ENCODE measurements at regions not wholly inside any gene's neighbourhood (a gene's known extent, or its start where the extent isn't known, plus 50 kb on each side); places are given as distances from the start of the nearest gene placed in this dataset.

DNA sequence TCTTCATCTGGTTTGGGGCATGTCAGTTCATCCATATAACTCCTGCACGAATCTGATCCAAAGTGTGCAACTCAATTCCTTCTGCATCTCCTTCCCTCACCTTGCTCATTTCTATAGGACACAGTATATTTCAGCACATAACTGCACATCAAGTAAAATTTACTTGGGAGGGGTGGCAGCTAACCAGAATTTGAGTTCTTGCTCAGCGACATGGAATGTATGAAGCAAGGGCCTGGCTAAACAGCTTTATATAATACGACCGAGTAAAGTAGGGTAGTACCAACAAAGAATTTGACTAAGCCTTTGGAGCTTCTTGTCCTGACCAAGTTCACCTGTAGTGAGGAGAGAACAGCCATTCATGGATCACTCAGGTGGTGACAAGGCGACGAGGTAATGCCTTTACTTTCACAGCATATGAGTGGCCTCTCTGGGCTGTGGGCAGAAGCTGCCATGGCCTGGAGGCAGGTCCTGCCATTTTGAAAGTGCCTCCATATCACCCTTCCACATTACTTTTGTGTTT is 570.2 kb upstream of the TNP1 start:
- H3K4me3 Mint-ChIP-seq: no peak overlapping the region
- DNase-seq: no peak
- no peaks in the 10 kb centered on the region for H3K27me3 Mint-ChIP-seq
- H3K9me3 Mint-ChIP-seq: peaks cover 3% of the 10 kb centered on the region
- ChIA-PET CTCF (no interaction called here), POLR2A (no interaction called here)
- H3K27ac Mint-ChIP-seq: no peak overlapping the region
- H3K36me3 Mint-ChIP-seq (ENCODE audit: low read depth): no peaks in the 10 kb centered on the region
- H3K4me1 Mint-ChIP-seq: no peaks in the 10 kb centered on the region

DNA sequence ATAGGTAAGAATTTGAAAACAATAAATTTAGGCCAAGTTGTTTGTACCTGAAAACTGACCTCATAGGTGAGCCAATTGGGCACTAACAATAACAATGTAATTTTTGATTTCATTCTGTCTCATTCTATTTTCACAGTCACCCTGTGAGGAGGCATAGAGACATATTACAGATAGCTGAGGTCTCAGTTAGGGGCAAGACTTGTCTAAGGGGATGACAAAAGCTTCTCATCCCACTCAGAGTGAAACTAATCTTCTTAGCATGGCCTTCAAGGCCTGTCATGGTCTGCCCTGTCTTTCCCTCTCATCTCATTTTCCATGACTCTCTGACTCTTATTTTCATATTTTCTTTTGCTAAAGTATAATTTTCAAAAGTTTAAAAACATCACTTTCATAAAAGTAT is 562.0 kb upstream of the TNP1 start:
- CTCF ChIA-PET: no interaction called here
- Mint-ChIP-seq H3K27ac (no peak overlapping the region), H3K4me3 (no peak overlapping the region), H3K9me3 (no peaks in the 10 kb centered on the region), H3K36me3 (ENCODE audit: low read depth) (no peaks in the 10 kb centered on the region), H3K27me3 (no peaks in the 10 kb centered on the region), H3K4me1 (no peaks in the 10 kb centered on the region)
- POLR2A ChIA-PET: no interaction called here
- no peak for DNase-seq

DNA sequence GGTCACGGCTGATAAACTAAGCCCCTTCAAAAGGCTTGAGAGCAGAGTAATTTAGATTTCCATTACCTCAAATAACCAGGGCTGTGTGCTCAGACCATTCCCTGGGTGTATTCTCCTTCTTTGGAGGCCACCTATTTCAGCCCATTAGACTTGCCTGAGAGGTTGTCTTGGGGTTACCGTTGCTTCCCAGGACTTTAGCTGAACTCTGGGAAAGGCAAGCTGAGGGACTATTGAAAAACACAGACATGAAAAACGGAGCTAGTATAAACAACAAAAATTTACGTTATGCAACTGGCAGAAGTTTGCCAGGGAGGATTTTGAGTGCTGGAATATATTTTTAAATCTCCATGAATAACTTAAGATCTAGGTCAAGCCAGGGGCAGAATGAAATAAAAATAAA is 561.0 kb upstream of the TNP1 start:
- no peaks in the 10 kb centered on the region for H3K36me3 Mint-ChIP-seq (ENCODE audit: low read depth)
- H3K27me3 Mint-ChIP-seq: no peaks in the 10 kb centered on the region
- H3K4me3 Mint-ChIP-seq: no peak overlapping the region
- no peak overlapping the region for H3K27ac Mint-ChIP-seq
- DNase-seq: no peak
- no peaks in the 10 kb centered on the region for H3K9me3 Mint-ChIP-seq
- CTCF ChIA-PET: no interaction called here
- no peaks in the 10 kb centered on the region for H3K4me1 Mint-ChIP-seq
- POLR2A ChIA-PET: no interaction called here

DNA sequence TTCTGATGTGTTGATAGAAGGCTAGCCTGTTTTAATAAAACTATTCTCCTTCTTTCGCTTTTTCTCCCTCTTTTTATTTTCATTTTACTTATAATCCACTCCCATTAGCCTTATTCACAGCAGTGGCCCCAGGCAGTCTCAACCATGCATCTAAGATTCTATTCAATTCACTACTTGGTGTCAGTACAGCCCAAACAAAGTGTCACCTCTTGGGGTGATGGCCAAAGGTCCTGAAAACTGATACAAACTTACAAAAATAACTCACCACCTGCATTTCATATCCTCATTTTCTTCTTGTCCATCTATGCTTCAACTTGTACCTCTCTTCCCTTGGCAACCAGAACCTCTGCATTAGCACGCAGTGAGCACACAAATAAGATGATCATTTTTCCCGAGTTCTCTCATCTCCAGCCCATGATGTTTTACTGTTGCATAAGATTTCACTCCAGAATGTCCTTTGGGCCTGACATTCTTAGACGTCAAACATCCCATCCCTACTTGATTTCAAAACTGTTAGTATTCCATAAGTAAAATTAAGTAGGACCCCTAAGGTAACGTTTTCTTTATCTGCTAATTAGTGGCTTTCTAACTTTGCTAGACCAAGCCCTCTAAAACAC is 559.3 kb upstream of the TNP1 start:
- no peak overlapping the region for H3K27ac Mint-ChIP-seq
- H3K27me3 Mint-ChIP-seq: no peaks in the 10 kb centered on the region
- no peaks in the 10 kb centered on the region for H3K4me1 Mint-ChIP-seq
- H3K9me3 Mint-ChIP-seq: no peaks in the 10 kb centered on the region
- no peak for DNase-seq
- ChIA-PET CTCF (interaction anchor here (1.1 kb wide), 1 partner anchor 54 kb away, joined by 3 read pairs; no protein-coding TSS in a partner anchor), POLR2A (no interaction called here)
- H3K36me3 Mint-ChIP-seq (ENCODE audit: low read depth): no peaks in the 10 kb centered on the region
- H3K4me3 Mint-ChIP-seq: no peak overlapping the region

DNA sequence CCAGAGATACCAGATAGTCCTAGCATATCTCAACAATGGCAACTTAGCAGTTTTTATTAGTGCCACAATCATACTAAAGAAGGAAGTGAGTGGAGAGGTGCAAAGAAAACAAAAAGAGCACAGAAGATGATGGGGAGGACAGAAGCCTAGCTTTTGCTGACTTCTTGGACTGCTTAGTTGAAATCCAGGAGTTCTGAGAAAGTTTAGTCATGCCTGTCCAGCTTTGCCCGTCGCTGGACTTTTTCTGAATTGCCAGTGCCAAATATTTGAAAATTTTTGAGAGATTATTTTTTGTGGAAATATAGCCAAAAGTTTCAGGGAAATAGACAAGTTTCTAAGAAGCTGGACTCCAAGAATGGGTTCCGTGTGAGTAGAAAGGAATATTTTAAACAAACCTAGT is 558.7 kb upstream of the TNP1 start:
- DNase-seq: no peak
- Mint-ChIP-seq H3K27ac (no peak overlapping the region), H3K9me3 (no peaks in the 10 kb centered on the region), H3K27me3 (no peaks in the 10 kb centered on the region), H3K4me1 (no peaks in the 10 kb centered on the region), H3K36me3 (ENCODE audit: low read depth) (no peaks in the 10 kb centered on the region), H3K4me3 (no peak overlapping the region)
- ChIA-PET CTCF (no interaction called here), POLR2A (no interaction called here)

DNA sequence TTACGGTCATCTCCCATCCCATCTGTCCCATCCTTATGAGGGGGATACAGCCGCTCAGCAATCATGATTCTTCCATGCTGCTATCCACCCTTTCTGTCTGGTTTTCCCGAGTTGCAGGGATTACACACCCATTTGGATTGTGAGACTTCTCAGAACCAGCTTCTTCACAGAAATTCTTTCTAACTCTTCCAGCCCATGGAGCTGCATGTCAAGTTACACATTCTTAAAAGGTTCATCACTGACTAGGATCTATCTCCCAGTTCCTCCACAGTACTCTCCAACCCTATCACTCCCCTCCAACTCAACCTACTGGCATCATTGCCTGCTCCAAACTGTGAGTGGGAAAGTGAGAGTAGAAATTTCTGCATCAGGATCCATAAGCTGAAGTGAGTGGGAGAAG is 558.2 kb upstream of the TNP1 start:
- ChIA-PET CTCF (no interaction called here), POLR2A (no interaction called here)
- Mint-ChIP-seq H3K4me1 (no peaks in the 10 kb centered on the region), H3K9me3 (no peaks in the 10 kb centered on the region), H3K27me3 (no peaks in the 10 kb centered on the region), H3K4me3 (no peak overlapping the region), H3K27ac (no peak overlapping the region), H3K36me3 (ENCODE audit: low read depth) (no peaks in the 10 kb centered on the region)
- DNase-seq: no peak

DNA sequence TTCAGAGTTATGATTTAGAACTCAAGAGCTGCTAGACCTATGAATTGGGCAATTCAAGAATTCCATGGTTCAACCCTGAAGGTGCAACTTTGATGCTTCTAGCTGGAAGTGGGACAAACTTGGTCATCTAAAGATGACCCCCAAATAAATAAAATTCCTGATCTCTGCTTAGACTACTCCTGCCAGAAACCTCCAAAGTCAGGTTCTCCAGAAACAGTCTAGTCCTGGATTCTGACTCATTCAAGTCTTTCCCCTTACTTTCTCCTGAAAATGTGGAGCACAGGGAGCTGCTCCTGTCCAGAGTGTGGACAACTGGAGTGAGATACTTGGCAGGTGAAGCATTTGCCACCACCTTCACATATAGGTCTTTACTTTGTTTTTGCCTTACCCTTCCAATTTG is 557.7 kb upstream of the TNP1 start:
- ChIA-PET POLR2A (no interaction called here), CTCF (interaction anchor here (0.6 kb wide), 1 partner anchor 233 kb away, joined by 3 read pairs; no protein-coding TSS in a partner anchor)
- Mint-ChIP-seq H3K36me3 (ENCODE audit: low read depth) (no peaks in the 10 kb centered on the region), H3K27me3 (no peaks in the 10 kb centered on the region), H3K27ac (no peak overlapping the region), H3K4me1 (no peaks in the 10 kb centered on the region), H3K4me3 (no peak overlapping the region), H3K9me3 (no peaks in the 10 kb centered on the region)
- no peak for DNase-seq

DNA sequence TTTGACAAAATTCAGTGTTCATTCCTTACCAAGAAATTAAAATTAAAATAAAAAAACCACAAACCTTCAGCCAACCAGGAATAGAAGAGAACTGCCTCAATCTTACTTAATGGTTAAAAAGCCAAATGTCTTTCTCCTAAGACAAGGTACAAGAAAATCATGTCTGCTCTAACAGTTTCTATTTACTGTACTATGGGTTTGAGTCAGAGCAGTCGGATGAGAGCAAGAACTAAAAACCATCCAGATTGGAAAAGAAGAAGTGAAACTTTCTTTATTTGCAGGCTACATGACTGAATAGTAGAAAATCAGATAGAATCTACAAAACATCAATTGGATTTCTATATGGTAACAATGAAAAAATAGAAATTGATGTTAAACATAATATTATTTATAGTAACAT is 555.5 kb upstream of the TNP1 start:
- Mint-ChIP-seq H3K9me3 (no peaks in the 10 kb centered on the region), H3K4me1 (no peaks in the 10 kb centered on the region), H3K27ac (no peak overlapping the region), H3K4me3 (no peak overlapping the region), H3K36me3 (ENCODE audit: low read depth) (no peaks in the 10 kb centered on the region), H3K27me3 (no peaks in the 10 kb centered on the region)
- CTCF ChIA-PET: no interaction called here
- no peak for DNase-seq
- POLR2A ChIA-PET: no interaction called here

DNA sequence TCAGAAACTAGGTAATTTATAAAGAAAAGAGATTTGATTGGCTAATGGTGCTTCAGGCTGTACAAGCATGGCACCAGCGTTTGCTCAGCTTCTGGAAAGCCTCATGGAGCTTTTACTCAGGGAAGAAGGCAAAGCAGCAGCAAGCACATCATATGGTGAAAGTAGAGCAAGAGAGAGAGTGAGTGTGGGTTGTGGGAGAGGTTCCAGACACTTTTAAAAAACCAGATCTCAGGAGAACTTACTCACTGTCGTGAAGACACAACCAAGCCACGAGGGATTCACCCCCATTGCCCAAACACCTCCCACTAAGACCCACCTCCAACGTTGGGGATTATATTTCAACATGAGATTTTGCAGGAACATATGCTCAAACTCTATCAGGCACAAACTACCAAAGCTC is 554.6 kb upstream of the TNP1 start:
- CTCF ChIA-PET: no interaction called here
- DNase-seq: no peak
- no peaks in the 10 kb centered on the region for H3K27me3 Mint-ChIP-seq
- no peak overlapping the region for H3K27ac Mint-ChIP-seq
- H3K36me3 Mint-ChIP-seq (ENCODE audit: low read depth): no peaks in the 10 kb centered on the region
- no peak overlapping the region for H3K4me3 Mint-ChIP-seq
- H3K4me1 Mint-ChIP-seq: no peaks in the 10 kb centered on the region
- H3K9me3 Mint-ChIP-seq: no peaks in the 10 kb centered on the region
- POLR2A ChIA-PET: no interaction called here

DNA sequence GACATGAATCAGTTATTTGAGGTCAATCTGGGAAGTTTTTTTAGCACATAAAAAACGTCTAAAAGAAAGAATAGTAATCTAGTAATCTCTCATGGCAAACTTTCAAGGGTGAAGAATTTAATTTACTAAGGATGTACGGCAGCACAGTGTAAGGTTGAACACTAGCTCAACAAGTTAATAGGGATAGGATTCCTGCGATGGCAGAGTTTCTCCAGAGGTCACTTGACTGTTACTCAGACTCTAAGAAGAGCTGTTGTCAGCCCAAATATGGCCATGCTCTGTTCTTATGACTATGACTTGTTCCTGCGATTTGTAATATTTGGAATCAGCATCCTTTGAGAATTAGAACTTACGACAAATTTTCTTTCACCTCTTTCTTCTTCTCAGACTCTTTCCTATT is 553.3 kb upstream of the TNP1 start:
- no peak overlapping the region for H3K27ac Mint-ChIP-seq
- H3K4me3 Mint-ChIP-seq: no peak overlapping the region
- H3K4me1 Mint-ChIP-seq: no peaks in the 10 kb centered on the region
- H3K9me3 Mint-ChIP-seq: no peaks in the 10 kb centered on the region
- ChIA-PET POLR2A (no interaction called here), CTCF (no interaction called here)
- no peak for DNase-seq
- no peaks in the 10 kb centered on the region for H3K27me3 Mint-ChIP-seq
- no peaks in the 10 kb centered on the region for H3K36me3 Mint-ChIP-seq (ENCODE audit: low read depth)

DNA sequence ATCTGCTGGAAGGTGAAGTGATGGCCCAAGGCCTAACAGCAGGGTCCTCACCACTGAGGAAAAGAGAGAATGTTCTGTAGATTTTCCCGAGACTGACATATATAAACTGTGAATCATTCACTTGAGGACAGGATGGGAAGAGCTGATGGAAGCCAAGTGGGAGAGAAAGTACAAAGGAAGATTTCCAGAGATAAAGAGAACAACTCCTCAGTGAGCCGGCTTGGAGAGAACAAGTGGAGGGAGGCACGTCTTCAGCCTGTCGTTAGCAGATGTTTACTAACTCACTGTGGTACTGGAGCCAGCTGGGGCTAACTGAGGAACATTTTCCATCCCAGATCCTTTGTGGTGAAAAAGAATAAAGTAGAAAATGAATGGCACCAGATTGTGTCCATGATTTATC is 552.9 kb upstream of the TNP1 start:
- ChIA-PET CTCF (no interaction called here), POLR2A (no interaction called here)
- H3K4me3 Mint-ChIP-seq: no peak overlapping the region
- no peaks in the 10 kb centered on the region for H3K36me3 Mint-ChIP-seq (ENCODE audit: low read depth)
- no peaks in the 10 kb centered on the region for H3K9me3 Mint-ChIP-seq
- H3K4me1 Mint-ChIP-seq: no peaks in the 10 kb centered on the region
- DNase-seq: no peak
- no peaks in the 10 kb centered on the region for H3K27me3 Mint-ChIP-seq
- no peak overlapping the region for H3K27ac Mint-ChIP-seq

DNA sequence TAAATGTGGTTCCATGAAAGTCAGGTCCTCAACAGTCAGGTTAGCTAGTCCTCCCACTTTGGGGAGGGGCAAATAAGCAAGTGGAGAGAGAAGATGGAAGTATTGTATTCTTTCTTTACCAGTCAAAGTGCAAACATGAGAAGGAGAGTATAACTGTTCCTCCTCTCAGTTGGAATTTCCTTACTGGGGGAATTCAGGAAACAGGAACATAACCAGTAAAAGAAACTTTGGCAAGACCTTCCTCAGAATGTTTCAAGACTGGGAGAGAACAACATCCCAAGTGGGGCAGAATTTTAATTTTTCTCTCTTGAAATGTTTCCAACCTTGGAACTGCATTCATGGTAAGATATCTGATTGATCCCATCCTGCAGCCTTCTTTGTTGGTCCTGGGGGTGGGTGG is 552.4 kb upstream of the TNP1 start:
- no peaks in the 10 kb centered on the region for H3K4me1 Mint-ChIP-seq
- H3K27me3 Mint-ChIP-seq: no peaks in the 10 kb centered on the region
- ChIA-PET POLR2A (no interaction called here), CTCF (no interaction called here)
- no peaks in the 10 kb centered on the region for H3K9me3 Mint-ChIP-seq
- no peaks in the 10 kb centered on the region for H3K36me3 Mint-ChIP-seq (ENCODE audit: low read depth)
- no peak for DNase-seq
- no peak overlapping the region for H3K27ac Mint-ChIP-seq
- H3K4me3 Mint-ChIP-seq: no peak overlapping the region

DNA sequence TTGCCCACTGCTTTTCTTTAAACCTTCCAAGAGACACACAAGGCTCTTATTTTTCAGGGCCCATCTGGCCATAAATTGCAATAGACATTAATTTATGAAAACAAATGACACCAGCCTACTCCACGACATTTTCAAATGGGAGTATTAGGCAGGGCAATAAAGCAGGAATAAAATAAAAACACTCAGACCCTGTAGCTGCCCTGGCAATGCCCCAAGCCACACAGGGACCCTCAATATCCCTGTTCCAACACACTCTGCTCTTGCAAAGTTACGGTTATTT is 550.8 kb upstream of the TNP1 start:
- ChIA-PET POLR2A (no interaction called here), CTCF (no interaction called here)
- no peak for DNase-seq
- no peaks in the 10 kb centered on the region for H3K27me3 Mint-ChIP-seq
- H3K9me3 Mint-ChIP-seq: no peaks in the 10 kb centered on the region
- no peak overlapping the region for H3K4me3 Mint-ChIP-seq
- H3K4me1 Mint-ChIP-seq: no peaks in the 10 kb centered on the region
- no peak overlapping the region for H3K27ac Mint-ChIP-seq
- H3K36me3 Mint-ChIP-seq (ENCODE audit: low read depth): no peaks in the 10 kb centered on the region

DNA sequence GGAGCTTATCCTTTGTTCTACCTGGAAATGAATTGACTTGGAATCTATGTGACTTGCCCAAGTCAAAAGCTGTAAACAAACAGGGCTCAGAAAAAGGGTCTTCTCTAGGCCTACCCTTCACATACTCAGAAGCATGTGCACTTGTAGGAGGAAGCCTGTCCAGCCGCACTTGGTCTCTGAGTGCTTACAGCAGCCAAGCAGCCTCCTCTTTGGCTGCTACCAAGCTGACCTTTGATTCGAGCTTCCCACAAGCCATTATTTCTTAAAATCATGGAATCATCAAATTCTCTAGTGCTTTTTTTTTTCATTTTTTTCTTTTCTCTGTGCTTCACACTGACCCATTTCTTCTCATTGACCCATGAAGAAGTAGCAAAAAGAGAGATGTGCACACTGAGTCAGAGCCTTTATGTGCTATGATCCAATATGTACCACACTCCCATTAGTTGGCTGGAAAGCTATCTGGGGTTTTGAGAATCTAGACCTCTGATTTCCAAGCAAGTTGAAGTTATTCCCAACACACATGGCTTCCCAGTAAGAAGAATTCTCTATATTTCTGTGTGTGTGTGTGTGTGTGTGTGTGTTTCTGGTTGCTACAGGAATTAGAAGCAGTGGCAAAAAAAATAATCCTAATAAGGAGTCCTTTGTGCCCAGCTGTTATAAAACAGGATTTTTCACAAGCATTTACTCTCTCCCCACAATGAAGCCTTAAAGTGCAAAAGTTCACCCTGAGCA is 550.3 kb upstream of the TNP1 start:
- ChIA-PET POLR2A (no interaction called here), CTCF (no interaction called here)
- no peaks in the 10 kb centered on the region for H3K4me1 Mint-ChIP-seq
- no peak for DNase-seq
- no peaks in the 10 kb centered on the region for H3K36me3 Mint-ChIP-seq (ENCODE audit: low read depth)
- H3K9me3 Mint-ChIP-seq: no peaks in the 10 kb centered on the region
- H3K4me3 Mint-ChIP-seq: no peak overlapping the region
- H3K27me3 Mint-ChIP-seq: no peaks in the 10 kb centered on the region
- H3K27ac Mint-ChIP-seq: no peak overlapping the region

Measured in activated CD4-positive, alpha-beta memory T cell treated with anti-CD3 and anti-CD28 coated beads, Interleukin-2, amount 10 ng/mL, durations not matched to agents 7 days and 5 days (primary cell).